ENCODE measurements at regions not wholly inside any gene's neighbourhood (a gene's known extent, or its start where the extent isn't known, plus 50 kb on each side); places are given as distances from the start of the nearest gene placed in this dataset.

GRCh38 chr10:106216085-106216484 is 948.4 kb downstream of the SORCS1 start:
- DNase-seq (ENCODE audit: insufficient read length, low spot score) (no peak), FAIRE-seq (no peak)

- no peak for DNase-seq (ENCODE audit: insufficient read length, low spot score)
- no peak for FAIRE-seq
These were observed 950.3 kb downstream of the SORCS1 start for GRCh38 chr10:106214243-106214642.

GRCh38 chr10:106213493-106213892 is 951.0 kb downstream of the SORCS1 start:
- FAIRE-seq (no peak), DNase-seq (ENCODE audit: insufficient read length, low spot score) (no peak)

- DNase-seq (ENCODE audit: insufficient read length, low spot score) (no peak), FAIRE-seq (no peak)
These were observed 966.2 kb downstream of the SORCS1 start for GRCh38 chr10:106198275-106198674.

GRCh38 chr10:106189292-106189691 is 975.2 kb downstream of the SORCS1 start:
- no peak for DNase-seq (ENCODE audit: insufficient read length, low spot score)
- no peak for FAIRE-seq

GRCh38 chr10:106185951-106186350 is 978.6 kb downstream of the SORCS1 start:
- FAIRE-seq (no peak), DNase-seq (ENCODE audit: insufficient read length, low spot score) (no peak)

- no peak for DNase-seq (ENCODE audit: insufficient read length, low spot score)
- FAIRE-seq = no peak
These were observed 981.5 kb downstream of the SORCS1 start for GRCh38 chr10:106183041-106183440.

GRCh38 chr10:106182542-106182941 is 982.0 kb downstream of the SORCS1 start:
- DNase-seq (ENCODE audit: insufficient read length, low spot score) = no peak

GRCh38 chr10:106181501-106181900 is 983.0 kb downstream of the SORCS1 start:
- FAIRE-seq (no peak), DNase-seq (ENCODE audit: insufficient read length, low spot score) (no peak)

More at GRCh38 chr10:106182542-106182941, 982.0 kb downstream of the SORCS1 start:
- FAIRE-seq = no peak

- no peak for DNase-seq (ENCODE audit: insufficient read length, low spot score)
- FAIRE-seq = no peak
These were observed 985.1 kb downstream of the SORCS1 start for GRCh38 chr10:106179430-106179829.

- FAIRE-seq (no peak), DNase-seq (ENCODE audit: insufficient read length, low spot score) (no peak)
These were observed 988.6 kb downstream of the SORCS1 start for GRCh38 chr10:106175760-106176377.

GRCh38 chr10:106173838-106174237 is 990.7 kb downstream of the SORCS1 start:
- DNase-seq (ENCODE audit: insufficient read length, low spot score) (no peak), FAIRE-seq (no peak)

GRCh38 chr10:106169241-106169640 is 995.3 kb downstream of the SORCS1 start:
- FAIRE-seq (no peak), DNase-seq (ENCODE audit: insufficient read length, low spot score) (no peak)

GRCh38 chr10:106167946-106168345 is 996.6 kb downstream of the SORCS1 start:
- no peak for DNase-seq (ENCODE audit: insufficient read length, low spot score)
- no peak for FAIRE-seq

GRCh38 chr10:106158241-106158640 is 1006.3 kb downstream of the SORCS1 start:
- no peak for FAIRE-seq
- no peak for DNase-seq (ENCODE audit: insufficient read length, low spot score)

- DNase-seq (ENCODE audit: insufficient read length, low spot score) = no peak
- FAIRE-seq = no peak
These were observed 1017.5 kb downstream of the SORCS1 start for GRCh38 chr10:106147021-106147420.

GRCh38 chr10:106139915-106140314 is 1024.6 kb downstream of the SORCS1 start:
- FAIRE-seq = no peak

GRCh38 chr10:106136175-106136574 is 1028.3 kb downstream of the SORCS1 start:
- FAIRE-seq (no peak), DNase-seq (ENCODE audit: insufficient read length, low spot score) (no peak)

More at GRCh38 chr10:106139915-106140314, 1024.6 kb downstream of the SORCS1 start:
- DNase-seq (ENCODE audit: insufficient read length, low spot score) = no peak

GRCh38 chr10:106134326-106135000 is 1030.0 kb downstream of the SORCS1 start:
- no peak for DNase-seq (ENCODE audit: insufficient read length, low spot score)
- FAIRE-seq = no peak

- no peak for FAIRE-seq
These were observed 1031.1 kb downstream of the SORCS1 start for GRCh38 chr10:106133451-106133850.

GRCh38 chr10:106132956-106133355 is 1031.5 kb downstream of the SORCS1 start:
- no peak for DNase-seq (ENCODE audit: insufficient read length, low spot score)
- FAIRE-seq = no peak

More at GRCh38 chr10:106133451-106133850, 1031.1 kb downstream of the SORCS1 start:
- no peak for DNase-seq (ENCODE audit: insufficient read length, low spot score)

GRCh38 chr10:106114656-106115186 is 1049.8 kb downstream of the SORCS1 start:
- DNase-seq (ENCODE audit: insufficient read length, low spot score) (no peak), FAIRE-seq (no peak)
